Left ventricle myocardium inferior (tissue), 1 donor: ENCODE measurements at regions not wholly inside any gene's neighbourhood (a gene's known extent, or its start where the extent isn't known, plus 50 kb on each side); places are given as distances from the start of the nearest gene placed in this dataset.
"Not testable (repeated sequence)": the region's sequence is repeated elsewhere in the genome, so short reads cannot be mapped to it uniquely, and the experiment has no call there.

ENCODE experiments used
- DNase-seq: peaks from one replicate; pipeline ENCODE4 v3.0.0-alpha.2; 2020
- H3K27ac ChIP-seq: fragments of 200-600 bp; replicated peaks from 2 replicates; pipeline ENCODE4 v1.8.0; 2021
- H3K27me3 ChIP-seq: fragments of 200-600 bp; 2 replicates; pipeline ENCODE4 v1.8.0; 2021; ENCODE audit warnings: low read depth
- H3K36me3 ChIP-seq: fragments of 200-600 bp; 2 replicates; pipeline ENCODE4 v1.8.0; 2021
- H3K4me1 ChIP-seq: fragments of 200-600 bp; 2 replicates; pipeline ENCODE4 v1.8.0; 2021
- H3K4me3 ChIP-seq: fragments of 200-600 bp; 2 replicates; pipeline ENCODE4 v1.8.0; 2021; ENCODE audit warnings: mild to moderate bottlenecking, moderate library complexity
- H3K9me3 ChIP-seq: fragments of 200-600 bp; replicated peaks from 2 replicates; pipeline ENCODE4 v1.8.0; 2021
- intact Hi-C: fragments of 100-400 bp; cut with micrococcal nuclease; formaldehyde crosslinking; loops from one replicate; pipeline ENCODE4 v1.11.0; 2022
- TF ChIP-seq, protein P1 (sequence below): fragments of 200-600 bp; IDR thresholded peaks from 2 replicates; pipeline ENCODE4 v1.8.0; 2021; ENCODE audit warnings: antibody characterized with exemption, mild to moderate bottlenecking, borderline replicate concordance
- donor health status: DM: no; HTN: yes; CAD: no; lungs with severe emphysema.

DNA sequence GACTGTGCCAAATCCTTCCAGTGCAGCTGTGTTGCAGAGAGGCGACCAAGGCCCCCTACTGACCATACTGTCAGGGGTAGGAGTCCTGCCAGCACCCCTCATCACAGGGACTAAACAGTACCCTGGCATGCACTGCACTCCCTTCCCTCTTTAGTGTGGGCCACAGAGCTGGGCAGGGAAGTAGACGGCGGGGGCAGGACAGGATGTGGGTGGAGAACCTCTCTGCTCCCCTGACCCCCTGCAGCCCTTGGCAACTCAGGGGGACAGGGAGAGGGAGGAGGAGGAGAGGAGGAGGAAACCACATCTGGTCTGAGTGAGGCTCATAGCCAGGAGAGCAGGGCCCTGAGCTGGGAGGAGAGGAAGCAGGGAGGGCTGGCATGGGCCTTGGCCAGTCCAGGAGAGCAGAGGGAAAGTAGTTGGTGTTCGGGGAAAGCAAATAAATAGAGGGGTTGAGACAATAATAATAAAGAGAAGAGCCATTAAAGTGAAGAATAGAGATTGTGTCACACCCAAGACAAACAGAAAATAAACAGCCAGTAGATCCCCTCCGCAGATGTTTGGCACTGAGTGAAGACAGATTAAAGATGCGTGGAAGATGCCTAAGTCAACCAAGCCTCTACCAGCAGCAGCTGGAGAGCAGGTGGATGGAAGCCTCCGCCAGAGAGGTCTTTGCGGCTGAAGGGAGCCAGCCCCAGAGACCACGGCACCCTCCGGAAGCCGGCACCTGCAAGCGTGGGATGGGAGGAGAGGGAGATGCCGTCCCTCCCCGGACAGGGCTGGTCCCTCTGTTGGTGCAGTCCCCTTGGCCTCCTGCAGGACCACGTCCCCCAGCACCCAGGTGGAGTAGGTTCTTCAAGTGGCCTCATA is 61.5 kb downstream of the RPUSD4 start:
- Histone ChIP-seq H3K36me3 (no peaks in the 10 kb centered on the region), H3K9me3 (peaks cover 14% of the 10 kb centered on the region), H3K4me1 (no peaks in the 10 kb centered on the region), H3K27ac (no peak overlapping the region), H3K27me3 (peaks cover 6% of the 10 kb centered on the region), H3K4me3 (no peak overlapping the region)
- TF ChIP-seq, protein P1, sequence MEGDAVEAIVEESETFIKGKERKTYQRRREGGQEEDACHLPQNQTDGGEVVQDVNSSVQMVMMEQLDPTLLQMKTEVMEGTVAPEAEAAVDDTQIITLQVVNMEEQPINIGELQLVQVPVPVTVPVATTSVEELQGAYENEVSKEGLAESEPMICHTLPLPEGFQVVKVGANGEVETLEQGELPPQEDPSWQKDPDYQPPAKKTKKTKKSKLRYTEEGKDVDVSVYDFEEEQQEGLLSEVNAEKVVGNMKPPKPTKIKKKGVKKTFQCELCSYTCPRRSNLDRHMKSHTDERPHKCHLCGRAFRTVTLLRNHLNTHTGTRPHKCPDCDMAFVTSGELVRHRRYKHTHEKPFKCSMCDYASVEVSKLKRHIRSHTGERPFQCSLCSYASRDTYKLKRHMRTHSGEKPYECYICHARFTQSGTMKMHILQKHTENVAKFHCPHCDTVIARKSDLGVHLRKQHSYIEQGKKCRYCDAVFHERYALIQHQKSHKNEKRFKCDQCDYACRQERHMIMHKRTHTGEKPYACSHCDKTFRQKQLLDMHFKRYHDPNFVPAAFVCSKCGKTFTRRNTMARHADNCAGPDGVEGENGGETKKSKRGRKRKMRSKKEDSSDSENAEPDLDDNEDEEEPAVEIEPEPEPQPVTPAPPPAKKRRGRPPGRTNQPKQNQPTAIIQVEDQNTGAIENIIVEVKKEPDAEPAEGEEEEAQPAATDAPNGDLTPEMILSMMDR: no peak
- intact Hi-C loops: no loop called here
- no peak for DNase-seq

DNA sequence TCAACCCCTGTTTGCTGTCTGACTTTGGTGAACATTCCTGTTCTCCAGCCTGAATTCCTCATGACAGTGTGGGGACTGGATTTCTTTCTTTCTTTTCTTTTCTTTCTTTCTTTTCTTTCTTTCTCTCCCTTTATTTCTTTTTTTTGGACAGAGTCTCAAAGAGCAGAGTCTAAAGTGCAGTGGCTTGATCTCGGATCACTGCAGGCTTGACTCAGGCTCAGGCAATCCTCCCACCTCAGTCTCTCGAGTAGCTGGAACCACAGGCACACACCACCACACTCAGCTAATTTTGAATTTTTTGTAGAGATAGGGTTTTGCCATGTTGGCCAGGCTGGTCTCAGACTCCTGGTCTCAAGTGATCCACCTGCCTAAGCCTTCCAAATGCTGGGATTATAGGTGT is 63.1 kb downstream of the RPUSD4 start:
- peaks cover 14% of the 10 kb centered on the region for H3K9me3 ChIP-seq
- H3K4me3 ChIP-seq: no peak overlapping the region
- no peaks in the 10 kb centered on the region for H3K36me3 ChIP-seq
- H3K27ac ChIP-seq: no peak overlapping the region
- TF ChIP-seq, protein P1: no peak
- H3K4me1 ChIP-seq: no peaks in the 10 kb centered on the region
- H3K27me3 ChIP-seq: peaks cover 2% of the 10 kb centered on the region
- DNase-seq: no peak
- intact Hi-C loops: no loop called here

DNA sequence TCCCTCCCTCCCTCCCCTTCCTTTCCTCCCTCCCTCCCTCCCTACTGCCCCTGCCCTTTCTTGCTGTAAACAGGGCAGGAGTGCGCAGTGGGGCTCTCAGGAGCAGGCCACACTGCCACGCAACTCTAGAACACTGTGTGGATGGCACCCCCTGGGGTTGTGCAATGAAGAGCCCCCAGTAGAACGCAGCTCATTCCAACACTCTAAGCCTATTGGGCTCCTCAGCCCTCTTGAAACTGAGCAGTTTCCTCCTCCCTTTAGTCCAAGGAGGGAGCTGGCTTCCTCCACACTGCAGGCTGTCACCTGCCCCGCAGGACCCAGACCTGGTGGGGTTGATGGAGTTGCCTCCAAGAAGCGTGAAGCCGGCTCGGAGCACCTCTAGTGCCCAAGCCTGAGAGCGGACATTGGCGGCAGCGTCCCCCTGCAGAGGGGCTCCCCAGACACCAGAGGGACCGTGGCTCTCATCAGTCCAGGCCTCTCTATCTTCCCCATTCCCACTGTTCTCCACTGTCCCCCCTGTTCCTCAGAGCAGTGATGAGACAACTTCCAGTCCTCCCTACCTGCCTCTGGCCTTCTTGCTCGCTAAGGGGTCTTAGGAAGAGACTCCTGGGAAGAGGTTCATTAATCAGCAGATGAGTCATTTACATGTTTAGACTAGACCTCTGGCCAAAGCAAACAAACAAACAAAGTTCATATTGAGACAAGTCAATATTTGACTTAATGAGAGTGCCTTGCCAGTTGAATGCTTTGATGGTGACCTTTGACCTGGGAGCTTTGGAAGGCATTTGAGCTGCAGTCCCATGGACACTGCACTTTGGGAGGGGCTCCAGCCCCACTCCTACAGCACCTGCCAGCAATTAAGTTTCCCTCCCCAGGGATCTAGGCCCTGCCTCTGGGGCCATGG is 64.0 kb downstream of the RPUSD4 start:
- Histone ChIP-seq H3K4me3 (no peak overlapping the region), H3K4me1 (no peaks in the 10 kb centered on the region), H3K9me3 (peaks cover 12% of the 10 kb centered on the region), H3K36me3 (no peaks in the 10 kb centered on the region), H3K27ac (no peak overlapping the region), H3K27me3 (no peaks in the 10 kb centered on the region)
- TF ChIP-seq, protein P1: no peak
- intact Hi-C loops: no loop called here
- DNase-seq: no peak

DNA sequence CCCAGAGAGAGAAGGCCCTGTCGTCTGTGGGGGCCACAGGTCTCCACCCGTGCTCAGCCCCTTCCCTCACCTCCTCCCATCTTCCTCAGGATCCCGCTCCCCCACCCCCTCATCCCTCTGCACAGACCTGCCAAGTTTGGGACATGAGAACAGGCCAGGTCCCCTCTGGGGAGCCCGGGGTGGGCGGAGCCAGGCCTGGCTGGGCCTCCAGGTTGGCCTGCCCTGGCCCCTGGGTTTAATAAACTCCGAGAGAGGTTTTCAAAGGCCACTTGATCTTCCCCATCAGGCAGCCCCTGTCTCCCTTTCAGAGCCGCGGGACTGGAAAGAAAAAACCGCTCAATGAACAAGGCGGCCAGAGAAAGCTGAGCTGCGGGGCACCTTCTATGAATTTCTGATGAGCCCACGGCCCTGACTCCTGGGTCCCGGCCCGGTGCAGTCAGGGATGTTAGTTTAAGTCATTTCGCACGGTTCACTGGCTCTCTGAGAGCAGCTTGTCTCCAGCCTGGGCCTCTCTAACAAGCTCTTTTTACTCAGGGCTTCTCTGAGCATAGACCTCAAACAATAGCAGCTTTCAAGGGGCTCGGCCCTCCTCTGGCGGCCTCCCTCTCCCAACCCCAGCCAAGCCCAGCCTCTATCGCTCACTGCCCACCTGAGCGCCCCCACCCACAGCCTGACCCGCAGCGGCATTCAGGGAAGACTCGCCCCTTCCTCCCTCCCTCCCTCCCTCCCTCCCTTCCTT is 64.8 kb downstream of the RPUSD4 start:
- no peak for DNase-seq
- Histone ChIP-seq H3K27ac (no peak overlapping the region), H3K27me3 (no peaks in the 10 kb centered on the region), H3K9me3 (peaks cover 4% of the 10 kb centered on the region), H3K4me3 (no peak overlapping the region), H3K4me1 (no peaks in the 10 kb centered on the region), H3K36me3 (no peaks in the 10 kb centered on the region)
- TF ChIP-seq, protein P1: no peak
- intact Hi-C loops: no loop called here

DNA sequence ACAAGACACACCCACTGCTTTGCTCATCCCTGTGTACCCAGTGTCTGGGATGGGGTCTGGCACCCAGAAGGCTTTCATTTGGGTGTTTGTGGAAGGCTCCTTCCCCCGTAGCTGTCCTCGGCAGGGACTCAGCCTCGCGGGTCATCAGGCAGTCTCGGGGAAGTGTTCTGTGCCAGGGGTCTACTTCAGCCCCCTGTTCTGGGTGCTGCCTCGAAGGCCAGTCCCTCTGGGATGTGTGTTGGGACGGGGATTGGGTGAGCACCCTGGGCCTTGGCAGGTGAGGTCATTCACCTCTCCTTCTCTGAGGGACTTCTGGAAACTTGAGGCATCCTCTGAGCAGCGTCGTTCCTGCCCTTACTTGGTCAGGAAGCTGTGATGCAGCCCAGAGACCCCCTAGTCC is 65.5 kb downstream of the RPUSD4 start:
- no peak overlapping the region for H3K4me3 ChIP-seq
- H3K27me3 ChIP-seq: no peaks in the 10 kb centered on the region
- no peak overlapping the region for H3K27ac ChIP-seq
- no peaks in the 10 kb centered on the region for H3K36me3 ChIP-seq
- H3K4me1 ChIP-seq: peaks cover 6% of the 10 kb centered on the region
- H3K9me3 ChIP-seq: no peaks in the 10 kb centered on the region
- TF ChIP-seq, protein P1: no peak
- intact Hi-C loops: no loop called here
- DNase-seq: no peak

DNA sequence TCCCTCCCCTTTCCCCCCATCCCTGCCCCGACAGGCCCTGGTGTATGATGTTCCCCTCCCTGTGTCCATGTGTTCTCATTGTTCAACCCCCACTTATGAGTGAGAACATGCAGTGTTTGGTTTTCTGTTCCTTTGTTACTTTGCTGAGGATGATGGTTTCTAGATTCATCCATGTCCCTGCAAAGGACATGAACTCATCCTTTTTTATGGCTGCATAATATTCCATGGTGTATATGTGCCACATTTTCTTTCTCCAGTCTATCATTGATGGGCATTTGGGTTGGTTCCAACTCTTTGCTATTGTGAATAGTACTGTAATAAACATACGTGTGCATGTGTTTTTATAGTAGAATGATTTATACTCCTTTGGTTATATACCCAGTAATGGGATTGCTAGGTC is 68.0 kb downstream of the RPUSD4 start:
- H3K27ac ChIP-seq, H3K9me3 ChIP-seq, H3K4me3 ChIP-seq, H3K36me3 ChIP-seq, H3K27me3 ChIP-seq, intact Hi-C loops, DNase-seq: not testable (repeated sequence)
- H3K4me1 ChIP-seq: peaks cover 30% of the 10 kb centered on the region
